ENCODE measurements at regions not wholly inside any gene's neighbourhood (a gene's known extent, or its start where the extent isn't known, plus 50 kb on each side); places are given as distances from the start of the nearest gene placed in this dataset.

DNA sequence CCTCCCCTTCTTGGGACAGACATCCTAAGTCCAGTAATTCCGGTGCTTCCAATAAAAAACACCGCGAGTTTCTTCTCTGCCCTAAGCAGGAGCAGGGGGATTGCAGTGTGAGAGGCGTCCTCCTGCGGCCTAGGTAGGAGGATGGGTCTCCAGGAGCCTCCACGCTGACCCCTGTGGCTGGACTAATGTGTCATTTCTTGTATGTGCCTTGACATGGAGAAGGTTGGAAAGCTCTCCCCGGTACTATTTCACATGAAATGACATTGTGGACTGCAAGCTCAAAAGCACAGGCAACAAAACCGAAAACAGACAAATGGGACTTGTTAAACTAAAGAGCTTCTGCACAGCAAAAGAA is 66.6 kb upstream of the ENPP6 start:
- TF ChIP-seq CTCF (IDR thresholded peaks at IDR 0.05; ENCODE audit: extremely low read depth, missing control alignments), result no peak
- DNase-seq (ENCODE audit: low spot score), result no peak

- DNase-seq (ENCODE audit: low spot score), result no peak
- no peak for TF ChIP-seq CTCF (IDR thresholded peaks at IDR 0.05; ENCODE audit: extremely low read depth, missing control alignments)
Observed at GRCh38 chr4:184283659-184284335, 66.1 kb upstream of the ENPP6 start.

GRCh38 chr4:184282895-184283654 is 65.4 kb upstream of the ENPP6 start:
- peak; percentile 66 for DNase-seq (ENCODE audit: low spot score)
- TF ChIP-seq CTCF (IDR thresholded peaks at IDR 0.05; ENCODE audit: extremely low read depth, missing control alignments), result no peak

- no peak for DNase-seq (ENCODE audit: low spot score)
- peak; percentile 6 for TF ChIP-seq CTCF (IDR thresholded peaks at IDR 0.05; ENCODE audit: extremely low read depth, missing control alignments)
Observed at GRCh38 chr4:184282251-184282713, 64.6 kb upstream of the ENPP6 start.

- peak; percentile 64 for DNase-seq (ENCODE audit: low spot score)
Observed at GRCh38 chr4:184281231-184282139, 63.8 kb upstream of the ENPP6 start.

DNA sequence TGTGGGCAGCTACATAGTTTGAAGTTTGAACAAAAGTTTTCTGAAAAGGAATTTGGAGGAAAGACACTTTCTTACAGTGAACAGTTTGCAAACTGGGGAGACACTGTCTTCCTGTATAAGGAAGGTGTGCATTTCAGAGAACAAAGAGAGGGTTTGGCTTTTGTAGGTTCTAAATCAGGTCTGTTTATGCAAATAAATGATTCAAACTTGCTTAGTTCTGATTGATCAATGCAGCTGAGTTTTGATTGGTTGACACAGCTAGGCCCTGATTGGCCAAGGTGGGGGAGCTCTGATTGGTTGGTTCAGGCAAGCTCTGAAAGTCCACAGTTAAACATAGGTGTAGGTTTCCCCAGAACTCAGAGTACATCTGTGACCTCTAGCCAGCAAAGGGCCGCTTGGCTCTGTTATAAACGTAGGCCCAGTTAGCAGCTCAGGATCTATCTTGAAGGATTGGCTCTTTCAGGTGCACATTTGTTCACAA is 63.0 kb upstream of the ENPP6 start:
- DNase-seq (ENCODE audit: low spot score), result peak; percentile 63
- TF ChIP-seq CTCF (IDR thresholded peaks at IDR 0.05; ENCODE audit: extremely low read depth, missing control alignments), result no peak

More at GRCh38 chr4:184281231-184282139, 63.8 kb upstream of the ENPP6 start:
- TF ChIP-seq CTCF (IDR thresholded peaks at IDR 0.05; ENCODE audit: extremely low read depth, missing control alignments), result no peak
